DOHH2 (cell line): ENCODE measurements at regions not wholly inside any gene's neighbourhood (a gene's known extent, or its start where the extent isn't known, plus 50 kb on each side); places are given as distances from the start of the nearest gene placed in this dataset.

Source experiments
- H3F3A ChIP-seq: fragments of 200-600 bp; sonication (generic), shearing (Covaris generic); 2 replicates; pipeline ENCODE4 v1.6.0; 2016; ENCODE audit warnings: antibody characterized with exemption, mild to moderate bottlenecking; ENCODE audit not compliant: control insufficient read depth, insufficient read depth
- H3K27ac ChIP-seq: fragments of 200-600 bp; sonication (generic); 2 replicates; pipeline ENCODE4 v1.5.1; 2014; ENCODE audit warnings: low read depth, mild to moderate bottlenecking, low read length, moderate library complexity
- H3K27me3 ChIP-seq: fragments of 200-600 bp; sonication (generic); 2 replicates; pipeline ENCODE4 v1.6.1; 2014; ENCODE audit warnings: mild to moderate bottlenecking, low read length, mixed read lengths; ENCODE audit not compliant: control insufficient read depth
- H3K36me3 ChIP-seq: fragments of 200-600 bp; sonication (generic); 2 replicates; pipeline ENCODE4 v1.6.1; 2014; ENCODE audit warnings: mild to moderate bottlenecking, low read length, moderate library complexity, mixed read lengths; ENCODE audit not compliant: control insufficient read depth
- H3K4me1 ChIP-seq: fragments of 200-600 bp; sonication (generic); 2 replicates; pipeline ENCODE4 v1.6.1; 2014; ENCODE audit warnings: mild to moderate bottlenecking, low read length, mixed read lengths; ENCODE audit not compliant: control insufficient read depth
- H3K4me2 ChIP-seq: fragments of 200-600 bp; sonication (generic); 2 replicates; pipeline ENCODE4 v1.6.0; 2014; ENCODE audit warnings: mild to moderate bottlenecking, low read length, moderate library complexity
- H3K4me3 ChIP-seq: fragments of 200-600 bp; sonication (generic); 2 replicates; pipeline ENCODE4 v1.5.1; 2014; ENCODE audit warnings: mild to moderate bottlenecking, low read length, mixed read lengths
- H3K79me2 ChIP-seq: fragments of 200-600 bp; sonication (generic); 2 replicates; pipeline ENCODE4 v1.6.1; 2014; ENCODE audit warnings: mild to moderate bottlenecking, low read length, mixed read lengths; ENCODE audit not compliant: control insufficient read depth
- H3K9me2 ChIP-seq: fragments of 200-600 bp; sonication (generic); replicated peaks from 2 replicates; pipeline ENCODE4 v1.6.1; 2014; ENCODE audit warnings: mild to moderate bottlenecking, low read length, mixed read lengths; ENCODE audit not compliant: control insufficient read depth
- H3K9me3 ChIP-seq: fragments of 200-600 bp; sonication (generic); 2 replicates; pipeline ENCODE4 v1.6.1; 2014; ENCODE audit warnings: antibody characterized with exemption, low read length, mixed read lengths; ENCODE audit not compliant: control insufficient read depth, insufficient read depth
- H4K20me1 ChIP-seq: fragments of 200-600 bp; sonication (generic); 2 replicates; pipeline ENCODE4 v1.6.0; 2014; ENCODE audit warnings: low read depth, mild to moderate bottlenecking, antibody characterized with exemption, low read length, moderate library complexity; ENCODE audit not compliant: control insufficient read depth, insufficient read depth
- CTCF ChIP-seq: fragments of 200-600 bp; sonication (generic); IDR thresholded peaks from one replicate; pipeline ENCODE4 v1.5.1; 2014; ENCODE audit warnings: antibody characterized with exemption, mild to moderate bottlenecking, low read depth, low read length; ENCODE audit not compliant: poor library complexity, severe bottlenecking
- EZH2phosphoT487 ChIP-seq: fragments of 200-600 bp; sonication (generic); IDR thresholded peaks from 2 replicates; pipeline ENCODE4 v1.6.1; 2017; ENCODE audit warnings: borderline replicate concordance, mild to moderate bottlenecking, antibody characterized with exemption, low read length, moderate library complexity, mixed read lengths

- H3K27ac ChIP-seq: no peak overlapping the region
- H3K9me2 ChIP-seq: no peaks in the 10 kb centered on the region
- H3K79me2 ChIP-seq: no peaks in the 10 kb centered on the region
- H3K27me3 ChIP-seq: no peaks in the 10 kb centered on the region
- H3K36me3 ChIP-seq: no peaks in the 10 kb centered on the region
- TF ChIP-seq CTCF (no peak), EZH2phosphoT487 (no peak)
- H3K4me1 ChIP-seq: no peaks in the 10 kb centered on the region
- H3K9me3 ChIP-seq: no peaks in the 10 kb centered on the region
- H4K20me1 ChIP-seq: no peaks in the 10 kb centered on the region
- H3F3A ChIP-seq: no peaks in the 10 kb centered on the region
- H3K4me2 ChIP-seq: no peak overlapping the region
- no peak overlapping the region for H3K4me3 ChIP-seq
These were observed 438.9 kb downstream of the NAV3 start for GRCh38 chr12:78269620-78270019.

GRCh38 chr12:78271546-78271945 lies 440.9 kb downstream of the NAV3 start:
- no peak overlapping the region for H3K4me2 ChIP-seq
- H3K4me3 ChIP-seq: no peak overlapping the region
- no peaks in the 10 kb centered on the region for H3K36me3 ChIP-seq
- H3K27ac ChIP-seq: no peak overlapping the region
- H3K79me2 ChIP-seq: no peaks in the 10 kb centered on the region
- H3F3A ChIP-seq: no peaks in the 10 kb centered on the region
- no peak for TF ChIP-seq EZH2phosphoT487
- TF ChIP-seq CTCF: no peak
- H3K9me2 ChIP-seq: no peaks in the 10 kb centered on the region
- H3K27me3 ChIP-seq: no peaks in the 10 kb centered on the region
- no peaks in the 10 kb centered on the region for H4K20me1 ChIP-seq
- H3K9me3 ChIP-seq: no peaks in the 10 kb centered on the region
- no peaks in the 10 kb centered on the region for H3K4me1 ChIP-seq

GRCh38 chr12:78275886-78276285 lies 445.2 kb downstream of the NAV3 start:
- Histone ChIP-seq H3K27me3 (no peaks in the 10 kb centered on the region), H3F3A (no peaks in the 10 kb centered on the region), H3K36me3 (no peaks in the 10 kb centered on the region), H3K4me3 (no peak overlapping the region), H3K9me2 (no peaks in the 10 kb centered on the region), H3K27ac (no peak overlapping the region), H3K79me2 (no peaks in the 10 kb centered on the region), H3K9me3 (peaks cover 4% of the 10 kb centered on the region; the same call in 1 of the 2 replicates), H3K4me1 (peaks cover 7% of the 10 kb centered on the region), H4K20me1 (no peaks in the 10 kb centered on the region), H3K4me2 (no peak overlapping the region)
- no peak for TF ChIP-seq EZH2phosphoT487
- TF ChIP-seq CTCF: no peak
